CD14-positive monocyte (primary cell): ENCODE measurements at regions not wholly inside any gene's neighbourhood (a gene's known extent, or its start where the extent isn't known, plus 50 kb on each side); places are given as distances from the start of the nearest gene placed in this dataset.
A peak's percentile ranks its signal among the peaks of the same experiment; 100 is the strongest.

ENCODE experiments used
- DNase-seq, 3 donors: peaks; one replicate each; pipeline ENCODE4 v3.0.0-alpha.2; 2011 to 2022
- H2AFZ ChIP-seq: 2 replicates; pipeline ENCODE4 v1.6.0; 2012; ENCODE audit warnings: mild to moderate bottlenecking, low read depth, low read length, inconsistent platforms; ENCODE audit not compliant: insufficient read depth, poor library complexity, severe bottlenecking
- H3K27ac ChIP-seq, 2 donors: 1 replicate in 1 of 2; 2 replicates in 1 of 2; pipeline ENCODE4 v1.5.1; 2012 to 2013; ENCODE audit warnings: low read length in 2 of 2, control low read depth in 1 of 2, inconsistent platforms in 1 of 2, low read depth in 1 of 2, mild to moderate bottlenecking in 1 of 2
- H3K27me3 ChIP-seq, 2 donors: one replicate each; pipeline versions ENCODE4 v1.6.0 to v1.6.1; 2011 to 2013; ENCODE audit warnings: low read length in 2 of 2; ENCODE audit not compliant: control insufficient read depth in 2 of 2, insufficient read depth in 2 of 2
- H3K36me3 ChIP-seq, 2 donors: replicated peaks in 1 of 2; 1 replicate in 1 of 2; 2 replicates in 1 of 2; pipeline versions ENCODE4 v1.5.1 to v1.6.1; 2012 to 2013; ENCODE audit warnings: low read length in 2 of 2, control low read depth in 1 of 2, inconsistent platforms in 1 of 2, mild to moderate bottlenecking in 1 of 2; ENCODE audit not compliant: insufficient read depth in 2 of 2, control insufficient read depth in 1 of 2
- H3K4me1 ChIP-seq, 2 donors: 1 replicate in 1 of 2; 2 replicates in 1 of 2; pipeline versions ENCODE4 v1.5.1 to v1.6.1; 2012 to 2013; ENCODE audit warnings: low read length in 2 of 2, control low read depth in 1 of 2, inconsistent platforms in 1 of 2, mild to moderate bottlenecking in 1 of 2, moderate library complexity in 1 of 2; ENCODE audit not compliant: insufficient read depth in 2 of 2, control insufficient read depth in 1 of 2
- H3K4me2 ChIP-seq: replicated peaks from 2 replicates; pipeline ENCODE3; 2012; ENCODE audit warnings: low read length, moderate library complexity, mild to moderate bottlenecking; ENCODE audit not compliant: poor library complexity, severe bottlenecking; ENCODE audit errors: extremely low read depth
- H3K4me3 ChIP-seq, 3 experiments: fragments of 200-600 bp in 1 of 3; sonication (generic) in 1 of 3; replicated peaks in 1 of 3; 1 replicate in 2 of 3; 2 replicates in 1 of 3; pipeline ENCODE4 v1.5.1; 2011 to 2013; ENCODE audit warnings: low read length in 3 of 3, mild to moderate bottlenecking in 3 of 3, control low read depth in 2 of 3, low read depth in 2 of 3, inconsistent platforms in 1 of 3, moderate library complexity in 1 of 3
- H3K79me2 ChIP-seq: 2 replicates; pipeline ENCODE4 v1.6.0; 2012; ENCODE audit warnings: mild to moderate bottlenecking, control low read depth, inconsistent platforms, low read length, moderate library complexity; ENCODE audit not compliant: insufficient read depth
- H3K9ac ChIP-seq: 2 replicates; pipeline ENCODE4 v1.6.0; 2017; ENCODE audit warnings: low read length, mild to moderate bottlenecking; ENCODE audit not compliant: insufficient read depth, poor library complexity, severe bottlenecking
- H3K9me3 ChIP-seq, 2 donors: replicated peaks in 1 of 2; 1 replicate in 1 of 2; 2 replicates in 1 of 2; pipeline versions ENCODE4 v1.5.1 to v1.6.1; 2012 to 2013; ENCODE audit warnings: low read length in 2 of 2, control low read depth in 1 of 2; ENCODE audit not compliant: control insufficient read depth in 1 of 2, insufficient read depth in 1 of 2
- H4K20me1 ChIP-seq: 2 replicates; pipeline ENCODE4 v1.6.0; 2012; ENCODE audit warnings: mild to moderate bottlenecking, low read length, control low read depth, moderate library complexity; ENCODE audit not compliant: insufficient read depth
- H3K27ac Mint-ChIP-seq, 7 donors: one replicate each; pipeline ENCODE4 v1.8.0; 2020; ENCODE audit warnings: mild to moderate bottlenecking in 7 of 7, mixed read lengths in 7 of 7, moderate library complexity in 6 of 7, inconsistent platforms in 2 of 7
- H3K27me3 Mint-ChIP-seq, 3 donors: one replicate each; pipeline ENCODE4 v1.8.0; 2021 to 2022; ENCODE audit warnings: low read depth in 3 of 3, mild to moderate bottlenecking in 3 of 3, mixed read lengths in 3 of 3, moderate library complexity in 3 of 3, inconsistent platforms in 1 of 3
- H3K36me3 Mint-ChIP-seq, 2 donors: one replicate each; pipeline ENCODE4 v1.8.0; 2020; ENCODE audit warnings: mixed read lengths in 2 of 2, inconsistent platforms in 1 of 2, mild to moderate bottlenecking in 1 of 2
- H3K4me1 Mint-ChIP-seq: one replicate; pipeline ENCODE4 v1.8.0; 2020; ENCODE audit warnings: mild to moderate bottlenecking, mixed read lengths
- H3K4me3 Mint-ChIP-seq, 2 donors: one replicate each; pipeline ENCODE4 v1.8.0; 2020; ENCODE audit warnings: mild to moderate bottlenecking in 2 of 2, mixed read lengths in 2 of 2, moderate library complexity in 1 of 2
- H3K9me3 Mint-ChIP-seq, 7 donors: one replicate each; pipeline ENCODE4 v1.8.0; 2020 to 2022; ENCODE audit warnings: mixed read lengths in 7 of 7, mild to moderate bottlenecking in 6 of 7, moderate library complexity in 6 of 7, inconsistent platforms in 2 of 7
- CTCF ChIP-seq: fragments of 200-600 bp; IDR thresholded peaks from one replicate; pipeline ENCODE4 v1.8.0; 2022; ENCODE audit warnings: antibody characterized with exemption, mild to moderate bottlenecking
- WGBS: methylation state at CpG from one replicate; pipeline ENCODE4 v1.1.5; 2013; ENCODE audit warnings: missing lambda C conversion rate; ENCODE audit not compliant: insufficient coverage; 5-methylcytosine and 5-hydroxymethylcytosine counted together
- intact Hi-C, 2 donors: fragments of 100-400 bp; cut with micrococcal nuclease; formaldehyde crosslinking; loops; one replicate each; pipeline versions ENCODE4 v1.15.0 to v1.15.1; 2023

- Histone ChIP-seq H2AFZ (no peak overlapping the region), H3K79me2 (no peaks in the 10 kb centered on the region), H3K27me3 (no peaks in the 10 kb centered on the region), H3K36me3 (no peaks in the 10 kb centered on the region), H3K9ac (no peak overlapping the region), H3K9me3 (peaks cover 0 to 13% of the 10 kb centered on the region in 2 donors), H3K4me3 (no peak overlapping the region), H3K4me1 (no peaks in the 10 kb centered on the region), H4K20me1 (no peaks in the 10 kb centered on the region), H3K4me2 (no peak overlapping the region), H3K27ac (no peak overlapping the region)
- no peak for DNase-seq
- no peaks in the 10 kb centered on the region for H3K36me3 Mint-ChIP-seq
- peaks cover 0 to 1% (median 0%) of the 10 kb centered on the region in 3 donors for H3K27me3 Mint-ChIP-seq
- H3K4me1 Mint-ChIP-seq, result peaks cover 6% of the 10 kb centered on the region
- no peak overlapping the region for H3K4me3 Mint-ChIP-seq
- WGBS, result 84% methylated on average over 5 of the region's 7 CpGs
- peaks cover 2 to 18% (median 11%) of the 10 kb centered on the region in 7 donors for H3K9me3 Mint-ChIP-seq
- intact Hi-C loops, result no loop called here
- no peak for TF ChIP-seq CTCF
- no peak overlapping the region for H3K27ac Mint-ChIP-seq
Measured at GRCh38 chr2:241939541-241939940, 70.0 kb downstream of the RTP5 start.

- peaks cover 0 to 1% (median 0%) of the 10 kb centered on the region in 3 donors for H3K27me3 Mint-ChIP-seq
- H3K27ac ChIP-seq, result no peak overlapping the region
- H3K4me3 Mint-ChIP-seq, result no peak overlapping the region
- intact Hi-C loops, result no loop called here
- H2AFZ ChIP-seq, result no peak overlapping the region
- no peak overlapping the region for H3K4me2 ChIP-seq
- no peaks in the 10 kb centered on the region for H3K79me2 ChIP-seq
- no peak overlapping the region for H3K9ac ChIP-seq
- H3K9me3 Mint-ChIP-seq, result peaks cover 2 to 17% (median 11%) of the 10 kb centered on the region in 7 donors
- peaks cover 0 to 13% of the 10 kb centered on the region in 2 donors for H3K9me3 ChIP-seq
- no peaks in the 10 kb centered on the region for H4K20me1 ChIP-seq
- no peaks in the 10 kb centered on the region for H3K27me3 ChIP-seq
- no peaks in the 10 kb centered on the region for H3K36me3 Mint-ChIP-seq
- H3K4me1 ChIP-seq, result no peaks in the 10 kb centered on the region
- TF ChIP-seq CTCF, result peak; percentile 48
- H3K27ac Mint-ChIP-seq, result peak overlapping the region in 1 of 7 donors; percentile 17
- 98% methylated on average over 4 of the region's 7 CpGs for WGBS
- peaks cover 6% of the 10 kb centered on the region for H3K4me1 Mint-ChIP-seq
- no peak for DNase-seq
- H3K36me3 ChIP-seq, result no peaks in the 10 kb centered on the region
- H3K4me3 ChIP-seq, result no peak overlapping the region
Measured at GRCh38 chr2:241940329-241940728, 70.8 kb downstream of the RTP5 start.
